ENCODE measurements at regions not wholly inside any gene's neighbourhood (a gene's known extent, or its start where the extent isn't known, plus 50 kb on each side); places are given as distances from the start of the nearest gene placed in this dataset.

DNA sequence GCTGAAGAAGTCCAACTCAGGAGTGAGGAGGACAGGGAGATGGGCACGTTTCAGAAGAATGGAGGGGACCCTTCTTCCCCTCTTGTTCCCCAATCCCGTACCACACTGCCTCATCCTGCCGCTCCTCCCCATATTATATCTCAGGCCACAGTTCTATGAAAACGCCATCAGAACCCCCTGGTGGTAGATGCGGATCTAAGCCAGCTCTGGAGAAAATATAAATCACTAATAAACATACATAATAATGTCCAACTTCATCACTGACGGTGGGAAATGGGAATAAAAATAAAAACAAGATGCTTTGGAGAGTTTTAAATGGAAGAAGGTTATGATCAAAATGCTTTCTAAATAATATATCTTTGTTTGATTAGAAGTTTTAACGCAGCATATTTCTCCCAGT is 400.3 kb downstream of the CADM1 start:
- Histone ChIP-seq H3K27me3 (ENCODE audit: insufficient read depth, low read length) (no peaks in the 10 kb centered on the region), H3K9me3 (ENCODE audit: low read depth, low read length) (no peaks in the 10 kb centered on the region), H3K36me3 (ENCODE audit: insufficient read depth, low read length) (no peaks in the 10 kb centered on the region), H4K20me1 (ENCODE audit: insufficient read depth, low read length) (no peaks in the 10 kb centered on the region), H3K79me2 (ENCODE audit: insufficient read depth, low read length) (no peaks in the 10 kb centered on the region), H2AFZ (ENCODE audit: low read length) (no peak overlapping the region), H3K4me3 (ENCODE audit: insufficient read depth, low read length) (no peak overlapping the region), H3K4me2 (ENCODE audit: insufficient read depth, low read length) (no peak overlapping the region), H3K27ac (ENCODE audit: low read depth, low read length) (no peak overlapping the region), H3K4me1 (ENCODE audit: insufficient read depth, low read length) (no peaks in the 10 kb centered on the region)
- DNase-seq (ENCODE audit: insufficient read length, low spot score, missing footprints), result no peak
- TF ChIP-seq, protein P1, sequence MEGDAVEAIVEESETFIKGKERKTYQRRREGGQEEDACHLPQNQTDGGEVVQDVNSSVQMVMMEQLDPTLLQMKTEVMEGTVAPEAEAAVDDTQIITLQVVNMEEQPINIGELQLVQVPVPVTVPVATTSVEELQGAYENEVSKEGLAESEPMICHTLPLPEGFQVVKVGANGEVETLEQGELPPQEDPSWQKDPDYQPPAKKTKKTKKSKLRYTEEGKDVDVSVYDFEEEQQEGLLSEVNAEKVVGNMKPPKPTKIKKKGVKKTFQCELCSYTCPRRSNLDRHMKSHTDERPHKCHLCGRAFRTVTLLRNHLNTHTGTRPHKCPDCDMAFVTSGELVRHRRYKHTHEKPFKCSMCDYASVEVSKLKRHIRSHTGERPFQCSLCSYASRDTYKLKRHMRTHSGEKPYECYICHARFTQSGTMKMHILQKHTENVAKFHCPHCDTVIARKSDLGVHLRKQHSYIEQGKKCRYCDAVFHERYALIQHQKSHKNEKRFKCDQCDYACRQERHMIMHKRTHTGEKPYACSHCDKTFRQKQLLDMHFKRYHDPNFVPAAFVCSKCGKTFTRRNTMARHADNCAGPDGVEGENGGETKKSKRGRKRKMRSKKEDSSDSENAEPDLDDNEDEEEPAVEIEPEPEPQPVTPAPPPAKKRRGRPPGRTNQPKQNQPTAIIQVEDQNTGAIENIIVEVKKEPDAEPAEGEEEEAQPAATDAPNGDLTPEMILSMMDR (IDR thresholded peaks at IDR 0.05; ENCODE audit: extremely low read depth, low read depth, low read length), result no peak

DNA sequence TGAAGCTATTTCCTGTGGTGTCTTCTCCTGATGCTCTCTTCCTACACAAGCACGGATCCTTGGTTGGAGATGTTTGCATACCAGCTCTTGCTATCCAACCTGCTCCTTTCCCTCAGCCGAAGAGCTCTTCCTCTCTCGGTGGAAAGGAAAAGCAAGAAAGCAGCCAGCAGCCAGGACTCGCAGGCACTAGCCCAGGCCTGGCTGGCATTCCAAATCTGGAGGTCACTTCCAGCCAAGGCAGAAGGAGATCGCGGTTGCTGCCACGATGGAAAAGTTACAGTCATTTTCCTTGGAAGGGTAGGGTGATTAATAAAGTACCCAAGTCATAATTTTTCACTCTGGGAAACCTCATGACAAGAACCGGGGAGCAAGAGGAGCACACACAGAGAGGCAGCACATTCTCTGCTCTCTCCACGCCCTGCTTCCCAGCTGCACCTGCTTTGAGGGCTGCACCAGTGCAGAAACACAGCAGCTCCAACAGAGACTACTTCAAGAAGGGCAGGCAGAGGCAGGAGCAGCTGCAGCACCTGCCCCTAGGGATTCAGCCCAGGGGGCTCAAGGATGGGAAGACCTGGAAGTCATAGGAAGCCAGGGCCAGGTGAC is 399.3 kb downstream of the CADM1 start:
- no peaks in the 10 kb centered on the region for H3K9me3 ChIP-seq (ENCODE audit: low read depth, low read length)
- H3K4me1 ChIP-seq (ENCODE audit: insufficient read depth, low read length), result no peaks in the 10 kb centered on the region
- no peak overlapping the region for H3K27ac ChIP-seq (ENCODE audit: low read depth, low read length)
- H3K36me3 ChIP-seq (ENCODE audit: insufficient read depth, low read length), result no peaks in the 10 kb centered on the region
- no peak overlapping the region for H2AFZ ChIP-seq (ENCODE audit: low read length)
- H3K79me2 ChIP-seq (ENCODE audit: insufficient read depth, low read length), result no peaks in the 10 kb centered on the region
- DNase-seq (ENCODE audit: insufficient read length, low spot score, missing footprints), result no peak
- no peaks in the 10 kb centered on the region for H4K20me1 ChIP-seq (ENCODE audit: insufficient read depth, low read length)
- H3K27me3 ChIP-seq (ENCODE audit: insufficient read depth, low read length), result no peaks in the 10 kb centered on the region
- H3K4me2 ChIP-seq (ENCODE audit: insufficient read depth, low read length), result no peak overlapping the region
- TF ChIP-seq, protein P1 (IDR thresholded peaks at IDR 0.05; ENCODE audit: extremely low read depth, low read depth, low read length), result no peak
- no peak overlapping the region for H3K4me3 ChIP-seq (ENCODE audit: insufficient read depth, low read length)

DNA sequence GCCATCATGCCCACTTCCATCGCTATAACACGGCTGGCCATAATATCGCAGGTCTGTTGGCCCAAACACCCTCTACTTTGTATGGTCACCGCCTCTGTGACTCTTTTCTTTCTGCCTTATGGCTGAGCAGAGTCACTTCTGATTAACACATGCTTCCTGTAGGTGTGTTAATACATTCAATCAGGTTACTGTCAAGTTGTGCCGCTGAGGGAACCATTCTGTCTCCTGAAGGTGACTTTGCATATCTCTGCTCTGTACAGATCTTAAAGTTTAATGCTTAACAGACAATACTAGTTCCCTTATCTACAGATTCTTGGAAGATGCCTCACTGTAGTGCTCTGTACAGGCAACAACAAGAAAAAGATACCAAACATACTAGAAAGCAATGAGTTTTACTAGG is 393.1 kb downstream of the CADM1 start:
- TF ChIP-seq, protein P1 (IDR thresholded peaks at IDR 0.05; ENCODE audit: extremely low read depth, low read depth, low read length), result no peak
- Histone ChIP-seq H3K79me2 (ENCODE audit: insufficient read depth, low read length) (no peaks in the 10 kb centered on the region), H3K4me2 (ENCODE audit: insufficient read depth, low read length) (no peak overlapping the region), H3K4me3 (ENCODE audit: insufficient read depth, low read length) (no peak overlapping the region), H2AFZ (ENCODE audit: low read length) (no peak overlapping the region), H3K9me3 (ENCODE audit: low read depth, low read length) (no peaks in the 10 kb centered on the region), H3K36me3 (ENCODE audit: insufficient read depth, low read length) (no peaks in the 10 kb centered on the region), H3K27me3 (ENCODE audit: insufficient read depth, low read length) (no peaks in the 10 kb centered on the region), H3K27ac (ENCODE audit: low read depth, low read length) (no peak overlapping the region), H3K4me1 (ENCODE audit: insufficient read depth, low read length) (no peaks in the 10 kb centered on the region), H4K20me1 (ENCODE audit: insufficient read depth, low read length) (no peaks in the 10 kb centered on the region)
- DNase-seq (ENCODE audit: insufficient read length, low spot score, missing footprints), result no peak

DNA sequence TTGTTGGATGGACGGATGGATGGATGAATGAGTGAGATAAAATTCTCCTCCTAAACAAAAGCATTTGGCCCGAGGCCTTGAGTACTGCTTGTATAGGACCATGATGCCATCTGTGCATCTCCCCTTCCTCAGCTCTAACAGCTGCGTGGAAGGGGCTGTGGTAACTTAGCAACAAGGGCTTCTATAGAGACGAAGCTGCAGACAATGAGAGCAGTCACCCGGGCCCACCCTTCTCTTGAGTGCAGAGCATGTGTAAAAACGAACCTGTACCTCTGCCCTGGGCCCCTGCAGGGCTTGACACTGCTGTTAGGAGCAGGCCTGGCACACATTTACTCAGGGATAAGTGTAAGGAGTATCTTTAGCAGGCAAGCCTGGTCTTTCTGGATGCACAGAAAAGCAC is 391.5 kb downstream of the CADM1 start:
- Histone ChIP-seq H3K27me3 (ENCODE audit: insufficient read depth, low read length) (no peaks in the 10 kb centered on the region), H3K4me1 (ENCODE audit: insufficient read depth, low read length) (no peaks in the 10 kb centered on the region), H3K9me3 (ENCODE audit: low read depth, low read length) (no peaks in the 10 kb centered on the region), H3K36me3 (ENCODE audit: insufficient read depth, low read length) (no peaks in the 10 kb centered on the region), H3K4me3 (ENCODE audit: insufficient read depth, low read length) (no peak overlapping the region), H3K79me2 (ENCODE audit: insufficient read depth, low read length) (no peaks in the 10 kb centered on the region), H2AFZ (ENCODE audit: low read length) (no peak overlapping the region), H3K27ac (ENCODE audit: low read depth, low read length) (no peak overlapping the region), H3K4me2 (ENCODE audit: insufficient read depth, low read length) (no peak overlapping the region), H4K20me1 (ENCODE audit: insufficient read depth, low read length) (no peaks in the 10 kb centered on the region)
- no peak for DNase-seq (ENCODE audit: insufficient read length, low spot score, missing footprints)
- TF ChIP-seq, protein P1 (IDR thresholded peaks at IDR 0.05; ENCODE audit: extremely low read depth, low read depth, low read length), result no peak
